H9 (cell line): ENCODE measurements at regions not wholly inside any gene's neighbourhood (a gene's known extent, or its start where the extent isn't known, plus 50 kb on each side); places are given as distances from the start of the nearest gene placed in this dataset.

Experiments used
- DNase-seq: peaks from one replicate; pipeline ENCODE4 v3.0.0-alpha.2; 2017
- H2AFZ ChIP-seq: one replicate; pipeline ENCODE4 v1.6.1; 2013; ENCODE audit warnings: mild to moderate bottlenecking, low read length, control low read depth, moderate library complexity
- H2AK5ac ChIP-seq: 2 replicates; pipeline ENCODE4 v1.6.1; 2013; ENCODE audit warnings: low read length, control low read depth, mixed read lengths; ENCODE audit not compliant: insufficient read length
- H2BK120ac ChIP-seq: one replicate; pipeline ENCODE4 v1.6.1; 2013; ENCODE audit warnings: low read depth, mild to moderate bottlenecking, low read length, control low read depth, inconsistent platforms; ENCODE audit not compliant: poor library complexity, severe bottlenecking
- H2BK12ac ChIP-seq: 2 replicates; pipeline ENCODE4 v1.6.1; 2013; ENCODE audit warnings: low read length, control low read depth, mixed read lengths, low read depth; ENCODE audit not compliant: insufficient read length
- H2BK15ac ChIP-seq: 2 replicates; pipeline ENCODE4 v1.6.1; 2013; ENCODE audit warnings: low read depth, low read length, control low read depth
- H2BK20ac ChIP-seq: one replicate; pipeline ENCODE4 v1.6.1; 2013; ENCODE audit warnings: low read depth, mild to moderate bottlenecking, low read length, control low read depth, inconsistent platforms; ENCODE audit not compliant: poor library complexity, severe bottlenecking
- H2BK5ac ChIP-seq: 2 replicates; pipeline ENCODE4 v1.6.1; 2013; ENCODE audit warnings: low read length, control low read depth, mixed read lengths; ENCODE audit not compliant: insufficient read length
- H3K14ac ChIP-seq: 2 replicates; pipeline ENCODE4 v1.6.1; 2013; ENCODE audit warnings: low read length, control low read depth; ENCODE audit not compliant: insufficient read depth
- H3K18ac ChIP-seq: 2 replicates; pipeline ENCODE4 v1.6.1; 2013; ENCODE audit warnings: low read depth, mild to moderate bottlenecking, mixed read lengths, low read length, control low read depth; ENCODE audit not compliant: insufficient read length
- H3K23ac ChIP-seq: 2 replicates; pipeline ENCODE4 v1.6.1; 2013; ENCODE audit warnings: low read length, control low read depth, mixed read lengths, low read depth; ENCODE audit not compliant: insufficient read length
- H3K23me2 ChIP-seq: 2 replicates; pipeline ENCODE4 v1.6.1; 2013; ENCODE audit warnings: low read depth, mild to moderate bottlenecking, mixed read lengths, low read length, control low read depth; ENCODE audit not compliant: insufficient read length, poor library complexity, severe bottlenecking
- H3K27ac ChIP-seq: 2 replicates; pipeline ENCODE4 v1.5.1; 2013; ENCODE audit warnings: low read length, control low read depth, mixed read lengths, low read depth; ENCODE audit not compliant: insufficient read length
- H3K27me3 ChIP-seq: 2 replicates; pipeline ENCODE4 v1.6.1; 2013; ENCODE audit warnings: low read length, control low read depth, inconsistent platforms; ENCODE audit not compliant: insufficient read depth
- H3K4ac ChIP-seq: 2 replicates; pipeline ENCODE4 v1.6.1; 2013; ENCODE audit warnings: low read depth, mild to moderate bottlenecking, control low read depth, inconsistent platforms, low read length, moderate library complexity
- H3K4me1 ChIP-seq: 2 replicates; pipeline ENCODE4 v1.6.1; 2013; ENCODE audit warnings: low read length, control low read depth, inconsistent platforms; ENCODE audit not compliant: insufficient read depth
- H3K4me2 ChIP-seq: 2 replicates; pipeline ENCODE4 v1.6.1; 2013; ENCODE audit warnings: low read length, control low read depth, mixed read lengths; ENCODE audit not compliant: insufficient read length, insufficient read depth
- H3K56ac ChIP-seq: 2 replicates; pipeline ENCODE4 v1.6.1; 2013; ENCODE audit warnings: low read depth, mild to moderate bottlenecking, mixed read lengths, low read length, control low read depth; ENCODE audit not compliant: insufficient read length
- H3K79me1 ChIP-seq: 2 replicates; pipeline ENCODE4 v1.6.1; 2013; ENCODE audit warnings: low read depth, mild to moderate bottlenecking, moderate library complexity, low read length, control low read depth, inconsistent platforms; ENCODE audit not compliant: insufficient read depth, poor library complexity, severe bottlenecking
- H3K79me2 ChIP-seq: 2 replicates; pipeline ENCODE4 v1.6.1; 2013; ENCODE audit warnings: low read length, control low read depth, inconsistent platforms; ENCODE audit not compliant: insufficient read depth
- H3K9ac ChIP-seq: 2 replicates; pipeline ENCODE4 v1.6.1; 2013; ENCODE audit warnings: low read length, control low read depth, mixed read lengths; ENCODE audit not compliant: insufficient read length; ENCODE audit errors: extremely low read depth
- H3K9me3 ChIP-seq: one replicate; pipeline ENCODE4 v1.6.1; 2013; ENCODE audit warnings: low read depth, low read length, inconsistent platforms; ENCODE audit not compliant: control insufficient read depth
- H3T11ph ChIP-seq: one replicate; pipeline ENCODE4 v1.6.1; 2013; ENCODE audit warnings: mild to moderate bottlenecking, low read length, control low read depth, inconsistent platforms
- H4K20me1 ChIP-seq: one replicate; pipeline ENCODE4 v1.6.1; 2013; ENCODE audit not compliant: control insufficient read depth, insufficient read length, insufficient read depth
- H4K5ac ChIP-seq: 2 replicates; pipeline ENCODE4 v1.6.1; 2013; ENCODE audit warnings: low read depth, mild to moderate bottlenecking, mixed read lengths, low read length, control low read depth; ENCODE audit not compliant: insufficient read length
- H4K8ac ChIP-seq: replicated peaks from 2 replicates; pipeline ENCODE4 v1.6.1; 2013; ENCODE audit warnings: low read length, control low read depth, mixed read lengths, low read depth; ENCODE audit not compliant: insufficient read length
- H4K91ac ChIP-seq: 2 replicates; pipeline ENCODE4 v1.6.1; 2013; ENCODE audit warnings: low read depth, mild to moderate bottlenecking, moderate library complexity, mixed read lengths, low read length, control low read depth; ENCODE audit not compliant: insufficient read length
- H3K27ac Mint-ChIP-seq, 3 experiments: 2 replicates in 2 of 3; 3 replicates in 1 of 3; pipeline ENCODE4 v1.8.0; 2020 to 2021; ENCODE audit warnings: mixed read lengths in 3 of 3, mild to moderate bottlenecking in 1 of 3, moderate library complexity in 1 of 3
- H3K27me3 Mint-ChIP-seq: 2 replicates; pipeline ENCODE4 v1.8.0; 2021; ENCODE audit warnings: low read depth, mild to moderate bottlenecking, moderate library complexity, mixed read lengths
- H3K36me3 Mint-ChIP-seq, 3 experiments: 2 replicates in 2 of 3; 3 replicates in 1 of 3; pipeline ENCODE4 v1.8.0; 2020 to 2021; ENCODE audit warnings: low read depth in 3 of 3, mixed read lengths in 3 of 3; ENCODE audit not compliant: insufficient read depth in 1 of 3
- H3K4me1 Mint-ChIP-seq, 2 experiments: 2 replicates each; pipeline ENCODE4 v1.8.0; 2020; ENCODE audit warnings: mixed read lengths in 2 of 2
- H3K4me3 Mint-ChIP-seq, 2 experiments: 2 replicates in 1 of 2; 3 replicates in 1 of 2; pipeline ENCODE4 v1.8.0; 2020 to 2021; ENCODE audit warnings: mild to moderate bottlenecking in 2 of 2, mixed read lengths in 2 of 2, moderate library complexity in 1 of 2
- H3K9me3 Mint-ChIP-seq, 2 experiments: 2 replicates in 1 of 2; 3 replicates in 1 of 2; pipeline ENCODE4 v1.8.0; 2020; ENCODE audit warnings: mild to moderate bottlenecking in 2 of 2, mixed read lengths in 2 of 2, moderate library complexity in 1 of 2
- CTCF ChIP-seq: fragments of 200-600 bp; sonication (generic); conservative IDR thresholded peaks from 3 replicates; pipeline ENCODE4 v1.8.0; 2021; ENCODE audit warnings: antibody characterized with exemption, mild to moderate bottlenecking
- WGBS: extraction: QIAGEN DNeasy Blood & Tissue Kit; methylation state at CpG from one replicate; pipeline ENCODE4 v1.1.7; 2013; ENCODE audit warnings: missing lambda C conversion rate, low lambda C conversion rate, mixed read lengths; ENCODE audit not compliant: insufficient read length; ENCODE audit errors: extremely low coverage; 5-methylcytosine and 5-hydroxymethylcytosine counted together

GRCh38 chr14:84814391-84814790, 715.6 kb upstream of the FLRT2 start:
- no peaks in the 10 kb centered on the region for H3K36me3 Mint-ChIP-seq
- no peaks in the 10 kb centered on the region for H4K20me1 ChIP-seq
- TF ChIP-seq CTCF: no peak

More at GRCh38 chr14:84814391-84814790, 715.6 kb upstream of the FLRT2 start:
- no peak overlapping the region for H3K27ac ChIP-seq
- Mint-ChIP-seq H3K9me3 (no peaks in the 10 kb centered on the region; a peak in 1 of 5 replicates), H3K4me1 (no peaks in the 10 kb centered on the region), H3K27ac (no peak overlapping the region), H3K4me3 (no peak overlapping the region), H3K27me3 (no peaks in the 10 kb centered on the region)
- no peak overlapping the region for H3T11ph ChIP-seq
- no peaks in the 10 kb centered on the region for H3K79me1 ChIP-seq
- no peaks in the 10 kb centered on the region for H3K23me2 ChIP-seq
- no peak overlapping the region for H2BK15ac ChIP-seq
- H3K23ac ChIP-seq: no peak overlapping the region
- H3K4ac ChIP-seq: no peak overlapping the region
- H3K79me2 ChIP-seq: no peaks in the 10 kb centered on the region
- WGBS: no CpG with 5 or more reads among the region's 1 CpG
- H3K56ac ChIP-seq: no peak overlapping the region
- H3K4me1 ChIP-seq: no peaks in the 10 kb centered on the region
- H2AK5ac ChIP-seq: no peak overlapping the region
- H3K14ac ChIP-seq: no peak overlapping the region
- H3K9me3 ChIP-seq: no peaks in the 10 kb centered on the region
- no peak overlapping the region for H2BK12ac ChIP-seq
- H3K18ac ChIP-seq: no peak overlapping the region
- H3K4me2 ChIP-seq: no peak overlapping the region
- H2BK20ac ChIP-seq: no peak overlapping the region
- H4K91ac ChIP-seq: no peak overlapping the region
- no peak overlapping the region for H2BK120ac ChIP-seq
- H2BK5ac ChIP-seq: no peak overlapping the region
- H2AFZ ChIP-seq: no peak overlapping the region
- H4K5ac ChIP-seq: no peak overlapping the region
- H4K8ac ChIP-seq: no peak overlapping the region
- H3K9ac ChIP-seq: no peak overlapping the region
- H3K27me3 ChIP-seq: no peaks in the 10 kb centered on the region
- no peak for DNase-seq
